GM21423 (cell line): ENCODE measurements at regions not wholly inside any gene's neighbourhood (a gene's known extent, or its start where the extent isn't known, plus 50 kb on each side); places are given as distances from the start of the nearest gene placed in this dataset.
A peak's percentile ranks its signal among the peaks of the same experiment; 100 is the strongest.
"Not testable (repeated sequence)": the region's sequence is repeated elsewhere in the genome, so short reads cannot be mapped to it uniquely, and the experiment has no call there.

Source experiments
- ATAC-seq: cut with Tn5 transposase; IDR thresholded peaks from one replicate; pipeline ENCODE4 v1.9.1; 2021; ENCODE audit warnings: mild to moderate bottlenecking, moderate library complexity; ENCODE audit not compliant: unreplicated experiment

DNA sequence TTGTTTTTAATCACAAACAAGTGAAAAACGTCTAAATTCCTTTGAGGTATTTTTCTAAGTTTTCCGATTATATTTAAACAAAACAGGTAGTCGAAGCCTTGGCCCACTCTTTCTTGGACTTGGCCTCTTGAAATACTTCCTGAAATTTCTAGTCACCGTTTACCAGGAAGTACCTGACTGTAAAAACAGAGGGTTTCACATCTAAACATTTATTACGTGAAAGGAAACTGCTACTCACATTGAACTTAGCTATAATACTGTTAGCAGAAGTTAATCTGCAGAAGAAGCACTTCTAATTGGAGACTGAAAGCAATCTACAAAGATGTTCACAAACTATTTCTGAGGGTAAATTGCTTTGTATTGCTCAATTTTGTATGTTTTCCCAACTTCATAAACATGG lies 526.0 kb upstream of the ADGRL4 start:
- no peak for ATAC-seq

DNA sequence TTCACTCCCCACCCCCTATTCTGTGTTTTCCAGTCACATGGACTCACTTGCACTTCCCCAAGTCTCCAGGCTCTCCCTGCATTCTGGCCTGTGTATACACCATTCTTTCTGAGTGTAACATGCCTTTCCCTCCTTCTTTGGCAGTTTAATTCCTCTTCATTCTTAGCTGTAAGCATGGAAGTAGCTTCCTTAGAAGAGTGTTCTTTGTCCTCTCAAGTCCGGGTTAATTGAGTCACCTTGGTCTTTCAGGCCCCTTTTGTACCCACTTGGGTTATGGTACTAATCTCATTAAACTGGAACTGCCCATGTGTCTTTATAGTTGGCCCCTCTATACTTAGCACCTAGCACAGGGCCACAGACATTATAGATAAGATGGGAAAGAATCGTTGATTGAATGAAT lies 525.3 kb upstream of the ADGRL4 start:
- no peak for ATAC-seq

DNA sequence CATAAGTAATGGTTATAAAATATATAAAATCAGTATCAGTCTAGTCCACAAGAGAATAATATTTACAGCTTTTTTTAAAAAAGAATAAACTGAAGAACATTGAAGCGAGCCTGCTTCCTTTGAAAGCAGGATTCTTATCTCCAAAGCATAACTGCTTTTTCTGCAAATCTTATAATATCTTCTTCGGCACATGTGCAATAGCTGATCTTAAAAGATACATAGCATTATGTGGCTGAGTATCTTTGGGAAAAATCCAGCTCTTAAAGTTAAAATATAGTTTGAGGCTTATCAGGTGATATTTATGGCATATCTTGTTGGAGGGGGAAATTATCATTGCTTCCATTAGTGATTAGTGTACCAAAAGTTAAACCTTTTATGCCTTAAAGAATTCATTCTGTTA lies 523.9 kb upstream of the ADGRL4 start:
- no peak for ATAC-seq

- no peak for ATAC-seq
Measured at GRCh38 chr1:79530055-79530454, 523.5 kb upstream of the ADGRL4 start.

GRCh38 chr1:79524126-79524525 lies 517.6 kb upstream of the ADGRL4 start:
- ATAC-seq, result no peak

DNA sequence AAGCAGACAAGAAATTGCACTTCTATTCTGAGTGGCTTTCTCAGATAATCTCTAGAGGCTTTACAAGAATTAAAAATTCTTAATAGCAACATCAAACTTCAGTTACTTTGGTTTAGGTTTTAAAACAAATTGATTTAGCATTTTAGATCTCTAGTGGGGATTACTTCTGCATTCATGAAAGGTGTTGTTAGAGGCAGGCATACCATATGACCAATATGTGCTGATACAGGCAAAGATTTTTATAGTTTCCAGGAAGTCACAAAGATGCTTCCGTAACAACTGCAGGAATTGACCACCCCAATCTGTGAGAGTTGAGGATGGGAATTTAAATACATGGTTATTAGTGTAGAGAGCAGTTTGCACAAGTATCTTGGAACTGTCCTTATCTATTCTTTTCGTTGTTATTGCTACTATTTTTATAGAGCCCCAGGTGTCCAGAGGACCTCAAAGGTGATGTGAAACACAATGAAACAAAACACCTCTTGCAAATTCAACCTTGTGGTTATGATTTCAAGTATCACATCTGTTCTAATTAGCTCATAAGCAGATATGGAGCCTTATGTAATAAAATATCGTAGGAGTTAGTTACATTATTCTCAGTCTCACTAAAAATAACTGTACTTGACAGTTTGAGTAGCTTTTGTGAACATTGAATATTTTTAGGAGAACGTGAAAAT lies 512.7 kb upstream of the ADGRL4 start:
- ATAC-seq, result no peak

- no peak for ATAC-seq
Measured at GRCh38 chr1:79517470-79518224, 511.1 kb upstream of the ADGRL4 start.

GRCh38 chr1:79507770-79508169 lies 501.2 kb upstream of the ADGRL4 start:
- no peak for ATAC-seq

GRCh38 chr1:79501153-79501552 lies 494.6 kb upstream of the ADGRL4 start:
- no peak for ATAC-seq

DNA sequence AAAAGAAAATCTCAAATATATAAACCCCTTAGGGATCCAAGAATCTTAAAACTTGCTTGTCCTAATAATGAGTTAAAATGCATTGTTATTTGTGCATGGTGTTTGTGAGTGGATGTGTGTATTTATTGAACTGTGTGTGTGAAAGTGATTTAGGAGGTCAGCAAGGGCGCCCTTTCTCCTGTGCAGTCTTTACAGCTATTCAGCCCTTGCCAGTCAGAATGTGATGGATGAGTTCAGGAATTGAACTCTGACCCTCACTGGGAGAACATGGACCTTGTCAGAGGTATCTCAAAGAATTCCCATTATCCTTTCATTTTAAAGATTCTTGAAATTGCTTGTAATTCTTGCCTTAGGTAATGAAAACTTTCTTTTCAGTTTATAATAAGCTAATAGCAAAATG lies 493.0 kb upstream of the ADGRL4 start:
- ATAC-seq, result no peak

GRCh38 chr1:79497193-79497773 lies 490.8 kb upstream of the ADGRL4 start:
- ATAC-seq, result peak; percentile 82

DNA sequence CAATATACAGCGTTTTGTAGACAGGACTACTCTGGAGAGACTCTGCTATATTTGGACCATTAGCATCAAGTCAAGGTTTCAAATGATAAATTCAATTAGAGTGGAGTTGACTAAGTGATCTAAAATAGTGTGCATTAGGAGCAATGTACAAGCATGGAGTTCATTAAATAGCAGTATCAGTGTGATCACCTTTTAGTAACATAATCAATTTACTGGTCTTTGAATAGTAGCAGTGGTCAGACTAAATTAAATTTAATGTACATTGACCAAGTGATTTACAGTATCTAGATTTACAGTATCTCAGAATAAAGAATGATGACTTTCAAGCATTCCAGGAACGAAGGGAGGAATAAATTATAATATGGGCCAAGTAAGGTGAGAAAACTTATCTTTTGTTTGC lies 489.6 kb upstream of the ADGRL4 start:
- no peak for ATAC-seq

GRCh38 chr1:79493702-79494101 lies 487.2 kb upstream of the ADGRL4 start:
- not testable (repeated sequence) for ATAC-seq

GRCh38 chr1:79488572-79489121 lies 482.1 kb upstream of the ADGRL4 start:
- not testable (repeated sequence) for ATAC-seq

GRCh38 chr1:79478728-79479373 lies 472.3 kb upstream of the ADGRL4 start:
- no peak for ATAC-seq

GRCh38 chr1:79478160-79478559 lies 471.6 kb upstream of the ADGRL4 start:
- ATAC-seq, result no peak

DNA sequence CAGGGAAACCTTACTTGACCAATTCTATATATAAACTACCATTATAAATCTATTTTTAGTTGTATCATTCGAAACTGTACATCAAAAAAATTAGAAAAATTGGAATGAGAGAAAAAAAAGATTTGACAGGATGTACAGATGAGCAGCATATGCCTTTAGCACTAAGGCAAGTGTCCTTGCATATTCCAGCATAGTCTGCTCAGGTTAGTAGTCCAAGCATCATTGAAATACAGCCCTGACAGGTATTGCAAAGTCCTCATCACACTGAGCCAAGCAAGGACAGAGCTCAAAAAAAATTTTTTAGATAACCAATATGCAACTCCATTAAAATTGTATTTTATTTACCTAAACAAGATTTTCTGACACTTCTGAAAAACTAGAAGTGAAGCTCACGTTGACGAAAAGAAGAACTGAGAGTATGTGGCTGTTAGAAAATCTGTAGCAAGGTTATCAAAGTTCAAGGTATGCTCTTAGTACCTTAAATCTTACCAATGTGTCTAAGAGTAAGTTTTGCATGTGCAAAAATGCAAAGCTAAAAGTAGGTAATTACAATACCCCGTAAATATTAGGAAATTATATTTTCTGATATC lies 465.6 kb upstream of the ADGRL4 start:
- ATAC-seq, result peak; percentile 84

- no peak for ATAC-seq
Measured at GRCh38 chr1:79469139-79469538, 462.6 kb upstream of the ADGRL4 start.

GRCh38 chr1:79460773-79461436 lies 454.4 kb upstream of the ADGRL4 start:
- ATAC-seq, result peak; percentile 98

GRCh38 chr1:79457562-79458224 lies 451.2 kb upstream of the ADGRL4 start:
- no peak for ATAC-seq
